GM18498 (cell line): ENCODE measurements at regions not wholly inside any gene's neighbourhood (a gene's known extent, or its start where the extent isn't known, plus 50 kb on each side); places are given as distances from the start of the nearest gene placed in this dataset.

Source experiments
- ATAC-seq: cut with Tn5 transposase; IDR thresholded peaks from one replicate; pipeline ENCODE4 v1.9.1; 2021; ENCODE audit warnings: mild to moderate bottlenecking, moderate library complexity; ENCODE audit not compliant: unreplicated experiment

- no peak for ATAC-seq
Measured at GRCh38 chr2:217156801-217157200, 296.9 kb upstream of the TNP1 start.

GRCh38 chr2:217154923-217155322, 295.1 kb upstream of the TNP1 start:
- ATAC-seq = no peak

GRCh38 chr2:217153510-217153909, 293.6 kb upstream of the TNP1 start:
- ATAC-seq = no peak

GRCh38 chr2:217152831-217153230, 293.0 kb upstream of the TNP1 start:
- no peak for ATAC-seq

- no peak for ATAC-seq
Measured at GRCh38 chr2:217151509-217152206, 291.8 kb upstream of the TNP1 start.

- no peak for ATAC-seq
Measured at GRCh38 chr2:217150236-217150635, 290.4 kb upstream of the TNP1 start.

- no peak for ATAC-seq
Measured at GRCh38 chr2:217149087-217149660, 289.3 kb upstream of the TNP1 start.

- ATAC-seq = no peak
Measured at GRCh38 chr2:217147818-217148217, 288.0 kb upstream of the TNP1 start.

GRCh38 chr2:217146956-217147355, 287.1 kb upstream of the TNP1 start:
- ATAC-seq = no peak

GRCh38 chr2:217142649-217143266, 282.9 kb upstream of the TNP1 start:
- no peak for ATAC-seq

GRCh38 chr2:217138284-217138683, 278.4 kb upstream of the TNP1 start:
- no peak for ATAC-seq

GRCh38 chr2:217127744-217128143, 267.9 kb upstream of the TNP1 start:
- ATAC-seq = no peak

- ATAC-seq = no peak
Measured at GRCh38 chr2:217125014-217125413, 265.1 kb upstream of the TNP1 start.

- ATAC-seq = no peak
Measured at GRCh38 chr2:217124050-217124449, 264.2 kb upstream of the TNP1 start.

- no peak for ATAC-seq
Measured at GRCh38 chr2:217121565-217121964, 261.7 kb upstream of the TNP1 start.

GRCh38 chr2:217120429-217120828, 260.6 kb upstream of the TNP1 start:
- ATAC-seq = no peak

GRCh38 chr2:217118559-217119284, 258.9 kb upstream of the TNP1 start:
- ATAC-seq = no peak

GRCh38 chr2:217117523-217117922, 257.7 kb upstream of the TNP1 start:
- ATAC-seq = no peak

- no peak for ATAC-seq
Measured at GRCh38 chr2:217116610-217117009, 256.7 kb upstream of the TNP1 start.

GRCh38 chr2:217114117-217114516, 254.3 kb upstream of the TNP1 start:
- no peak for ATAC-seq

GRCh38 chr2:217113491-217113890, 253.6 kb upstream of the TNP1 start:
- ATAC-seq = no peak

- no peak for ATAC-seq
Measured at GRCh38 chr2:217110550-217110949, 250.7 kb upstream of the TNP1 start.
